ENCODE measurements at regions not wholly inside any gene's neighbourhood (a gene's known extent, or its start where the extent isn't known, plus 50 kb on each side); places are given as distances from the start of the nearest gene placed in this dataset.

GRCh38 chr13:30846866-30847265 lies 59.2 kb upstream of the MEDAG start:
- H3K79me1 ChIP-seq (ENCODE audit: low read depth, low read length), result no peaks in the 10 kb centered on the region
- 84% methylated on average over 7 of the region's 7 CpGs; no CpG with 5 or more reads in 1 of the 2 experiments for WGBS, 2 experiments (ENCODE audit: extremely low coverage in 1 of 2, insufficient coverage in 1 of 2, insufficient read length in 1 of 2, insufficient replicate concordance in 2 of 2, low coverage in 1 of 2, low lambda C conversion rate in 2 of 2, missing lambda C conversion rate in 1 of 2)
- H4K8ac ChIP-seq (ENCODE audit: extremely low read depth, insufficient read depth, low read length), result no peak overlapping the region
- no peak overlapping the region for H2BK12ac ChIP-seq (ENCODE audit: low read depth, low read length)
- peaks cover 0 to 5% (median 0%) of the 10 kb centered on the region in 4 experiments; a peak in 1 of 8 replicates for H3K36me3 ChIP-seq (ENCODE audit: control insufficient read depth in 2 of 4, insufficient read depth in 4 of 4, low read length in 3 of 4)
- peaks cover 0 to 13% of the 10 kb centered on the region in 2 experiments; a peak in 1 of 4 replicates for H3K9me3 ChIP-seq (ENCODE audit: insufficient read depth in 2 of 2, low read depth in 1 of 2, low read length in 1 of 2)
- no peak overlapping the region for H4K5ac ChIP-seq (ENCODE audit: insufficient read length, low read depth, low read length)
- H3K4me2 ChIP-seq (ENCODE audit: insufficient read depth in 1 of 2, low read depth in 2 of 2, low read length in 2 of 2), result no peak overlapping the region
- ChIA-PET POLR2A (ENCODE audit: partially characterized antibody) (interaction anchor here (0.7 to 1.2 kb wide), 2 partner anchors 16 to 56 kb away, joined by 3 read pairs; no protein-coding TSS in a partner anchor), CTCF (ENCODE audit: partially characterized antibody) (interaction anchor here (0.7 to 1.9 kb wide), 5 partner anchors 9 to 22 kb away, joined by 3 to 12 read pairs (median 3); no protein-coding TSS in a partner anchor)
- H2BK15ac ChIP-seq (ENCODE audit: low read length), result no peak overlapping the region
- peaks cover 28% of the 10 kb centered on the region; the same call in 1 of the 2 replicates for H3K23me2 ChIP-seq (ENCODE audit: low read depth, low read length)
- H2BK20ac ChIP-seq (ENCODE audit: low read length), result no peak overlapping the region
- DNase-seq (ENCODE audit: low read depth in 1 of 2, low spot score in 2 of 2), result no peak
- H3K56ac ChIP-seq (replicated peaks; ENCODE audit: insufficient read length, low read depth, low read length), result no peak overlapping the region
- H3K23ac ChIP-seq (ENCODE audit: insufficient read length), result no peak overlapping the region
- H3K18ac ChIP-seq (ENCODE audit: extremely low read depth, low read length), result no peak overlapping the region
- H3K4me3 ChIP-seq (ENCODE audit: extremely low read depth in 1 of 4, insufficient read depth in 2 of 4, low read depth in 3 of 4, low read length in 4 of 4), result no peak overlapping the region
- no peak overlapping the region for H4K91ac ChIP-seq (replicated peaks; ENCODE audit: insufficient read length, low read length)
- H3K9ac ChIP-seq (replicated peaks in 1 of 4; ENCODE audit: extremely low read depth in 1 of 4, low read depth in 3 of 4, low read length in 3 of 4), result no peak overlapping the region
- H3K14ac ChIP-seq (ENCODE audit: insufficient read length), result no peak overlapping the region
- no peak overlapping the region for H2BK5ac ChIP-seq (ENCODE audit: low read depth, low read length)
- H4K20me1 ChIP-seq (replicated peaks in 1 of 2; ENCODE audit: control insufficient read depth in 1 of 2, insufficient read depth in 2 of 2, low read length in 2 of 2), result peaks cover 0 to 23% of the 10 kb centered on the region in 2 experiments
- no peak for FAIRE-seq
- peaks cover 0 to 3% (median 0%) of the 10 kb centered on the region in 4 experiments; a peak in 1 of 7 replicates for H3K27me3 ChIP-seq (replicated peaks in 1 of 4; ENCODE audit: control insufficient read depth in 3 of 4, extremely low read depth in 1 of 4, insufficient read depth in 3 of 4, low read length in 3 of 4)
- peaks cover 0 to 5% (median 0%) of the 10 kb centered on the region in 4 experiments; a peak in 3 of 7 replicates for H3K4me1 ChIP-seq (replicated peaks in 1 of 4; ENCODE audit: control insufficient read depth in 3 of 4, insufficient read depth in 4 of 4, low read length in 3 of 4)
- H3K27ac ChIP-seq (ENCODE audit: low read depth, low read length), result no peak overlapping the region
- H3K4ac ChIP-seq (replicated peaks; ENCODE audit: insufficient read length, low read depth, low read length), result no peak overlapping the region
- no peak overlapping the region for H2BK120ac ChIP-seq (replicated peaks; ENCODE audit: low read depth, low read length)
- H2AFZ ChIP-seq (ENCODE audit: low read length), result no peak overlapping the region
- H2AK5ac ChIP-seq (ENCODE audit: low read depth, low read length), result no peak overlapping the region
- no peaks in the 10 kb centered on the region for H3K79me2 ChIP-seq (ENCODE audit: control insufficient read depth in 1 of 2, insufficient read depth in 2 of 2, low read length in 2 of 2)
- TF ChIP-seq ASH2L (IDR thresholded peaks at IDR 0.05; ENCODE audit: low read length) (no peak), FOSL1 (IDR thresholded peaks at IDR 0.05; ENCODE audit: insufficient read depth, low read depth, low read length) (no peak), RBBP5 (IDR thresholded peaks at IDR 0.05; ENCODE audit: borderline replicate concordance, low read depth, low read length) (no peak), JUND (IDR thresholded peaks at IDR 0.05; ENCODE audit: low read length) (no peak), ZNF274 (IDR thresholded peaks at IDR 0.05; ENCODE audit: borderline replicate concordance, extremely low read depth, low read length) (no peak), BCL11A (IDR thresholded peaks at IDR 0.05; ENCODE audit: low read depth in 2 of 2, low read length in 2 of 2) (no peak), EP300 (IDR thresholded peaks at IDR 0.05; ENCODE audit: borderline replicate concordance in 1 of 2, low read depth in 2 of 2, low read length in 2 of 2) (no peak), POLR2A (IDR thresholded peaks at IDR 0.05; ENCODE audit: control extremely low read depth in 1 of 2, low read depth in 2 of 2, low read length in 2 of 2) (no peak), HDAC2 (IDR thresholded peaks at IDR 0.05; ENCODE audit: borderline replicate concordance in 1 of 2, low read depth in 2 of 2, low read length in 2 of 2) (no peak), NANOG (IDR thresholded peaks at IDR 0.05; ENCODE audit: insufficient read depth, low read depth, low read length, poor library complexity, severe bottlenecking) (no peak), CTCF (IDR thresholded peaks at IDR 0.05; ENCODE audit: control extremely low read depth in 1 of 3, insufficient read depth in 1 of 3, low read depth in 1 of 3, low read length in 3 of 3) (no peak)

Measured in H1 (cell line).